ENCODE measurements at regions not wholly inside any gene's neighbourhood (a gene's known extent, or its start where the extent isn't known, plus 50 kb on each side); places are given as distances from the start of the nearest gene placed in this dataset.

- no TSS peak for BruUV-seq (replicated peaks)
- TF ChIP-seq ZBTB40 (IDR thresholded peaks at IDR 0.05) (no peak), ZBTB40 (CRISPR knock-in tag; IDR thresholded peaks at IDR 0.05) (no peak), ARID4B (CRISPR knock-in tag; IDR thresholded peaks at IDR 0.05) (no peak), ILK (tag; IDR thresholded peaks at IDR 0.05; ENCODE audit: borderline replicate concordance, low read depth) (no peak)
Measured at GRCh38 chr5:68533571-68534084, 318.1 kb downstream of the PIK3R1 start.

More at GRCh38 chr5:68533571-68534084, 318.1 kb downstream of the PIK3R1 start:
- intact Hi-C loops (cut with micrococcal nuclease) (no loop called here), in situ Hi-C loops (cut with MboI) (no loop called here)
- H3K9me3 ChIP-seq (replicated peaks; ENCODE audit: control insufficient read depth, insufficient read depth, low read depth, low read length): no peaks in the 10 kb centered on the region
- no peak overlapping the region for H3K4me3 ChIP-seq
- no peaks in the 10 kb centered on the region for H3K79me2 ChIP-seq (ENCODE audit: control insufficient read depth, insufficient read depth, low read length)
- CTCF ChIA-PET (ENCODE audit: low intra/inter-chr PET ratio): no interaction called here
- peaks cover 6 to 7% of the 10 kb centered on the region in 2 experiments; a peak in 4 of 5 replicates for H3K27me3 ChIP-seq (ENCODE audit: control insufficient read depth in 2 of 2, insufficient read depth in 2 of 2, low read length in 2 of 2)
- H2AFZ ChIP-seq (ENCODE audit: low read depth, low read length): no peak overlapping the region
- WGBS (ENCODE audit: insufficient coverage, low coverage, missing lambda C conversion rate): 3% methylated on average over 5 of the region's 5 CpGs
- no peak for FAIRE-seq
- H3K4me1 ChIP-seq (replicated peaks in 1 of 2; ENCODE audit: control insufficient read depth in 2 of 2, insufficient read depth in 2 of 2, low read length in 2 of 2): no peaks in the 10 kb centered on the region; a peak in 2 of 5 replicates
- no peaks in the 10 kb centered on the region for H3K9me1 ChIP-seq (ENCODE audit: control insufficient read depth, insufficient read depth, low read length)
- no peak overlapping the region for H3K4me2 ChIP-seq (ENCODE audit: insufficient read depth, low read length)
- no peak for ATAC-seq
- H3K27ac ChIP-seq (ENCODE audit: extremely low read depth, low read depth, low read length): no peak overlapping the region
- no peaks in the 10 kb centered on the region for H4K20me1 ChIP-seq (replicated peaks; ENCODE audit: control insufficient read depth, insufficient read depth, low read length)
- no peak overlapping the region for H3K9ac ChIP-seq (ENCODE audit: insufficient read depth in 1 of 2, low read depth in 2 of 2, low read length in 2 of 2)
- DNase-seq (ENCODE audit: extremely low read depth in 1 of 4, low spot score in 3 of 4): no peak
- H3K36me3 ChIP-seq (ENCODE audit: control insufficient read depth, insufficient read depth, low read length): no peaks in the 10 kb centered on the region
- POLR2A ChIA-PET: no interaction called here

Data from K562 (cell line).